ENCODE measurements at regions not wholly inside any gene's neighbourhood (a gene's known extent, or its start where the extent isn't known, plus 50 kb on each side); places are given as distances from the start of the nearest gene placed in this dataset.

- TF ChIP-seq EZH2 (IDR thresholded peaks at IDR 0.05; ENCODE audit: insufficient read depth, poor library complexity, severe bottlenecking) (no peak), EZH2phosphoT487 (IDR thresholded peaks at IDR 0.05; ENCODE audit: insufficient read depth, low read depth) (no peak)
Observed at GRCh38 chrX:6852869-6853268, 294.6 kb upstream of the STS start.
